ENCODE measurements at regions not wholly inside any gene's neighbourhood (a gene's known extent, or its start where the extent isn't known, plus 50 kb on each side); places are given as distances from the start of the nearest gene placed in this dataset.
A peak's percentile ranks its signal among the peaks of the same experiment; 100 is the strongest.

- TF ChIP-seq MAX (IDR thresholded peaks at IDR 0.05) (no peak), CTCF (IDR thresholded peaks at IDR 0.05; ENCODE audit: control extremely low read depth in 1 of 3, insufficient read depth in 1 of 3, low read depth in 1 of 3, low read length in 3 of 3) (no peak), EGR1 (IDR thresholded peaks at IDR 0.05; ENCODE audit: borderline replicate concordance, low read depth, low read length) (no peak), RBBP5 (IDR thresholded peaks at IDR 0.05; ENCODE audit: borderline replicate concordance, low read depth, low read length) (no peak), NANOG (IDR thresholded peaks at IDR 0.05; ENCODE audit: insufficient read depth, low read depth, low read length, poor library complexity, severe bottlenecking) (no peak), SP4 (IDR thresholded peaks at IDR 0.05; ENCODE audit: low read length) (no peak)
- H3K23me2 ChIP-seq (ENCODE audit: low read depth, low read length): no peaks in the 10 kb centered on the region
These were observed 498.6 kb downstream of the SH2D4B start for GRCh38 chr10:81036257-81036656.

More at GRCh38 chr10:81036257-81036656, 498.6 kb downstream of the SH2D4B start:
- H2AFZ ChIP-seq (ENCODE audit: low read length): 0 out of 2 replicates have a peak overlapping the region, but pooled peaks have one; percentile 21
- H3K27ac ChIP-seq (ENCODE audit: low read depth, low read length): no peak overlapping the region
- ChIA-PET CTCF (ENCODE audit: partially characterized antibody) (no interaction called here), POLR2A (ENCODE audit: partially characterized antibody) (no interaction called here)
- H3K79me2 ChIP-seq (ENCODE audit: control insufficient read depth in 1 of 2, insufficient read depth in 2 of 2, low read length in 2 of 2): no peaks in the 10 kb centered on the region
- 82% methylated on average over 3 of the region's 3 CpGs; no CpG with 5 or more reads in 1 of the 2 experiments for WGBS, 2 experiments (ENCODE audit: extremely low coverage in 1 of 2, insufficient coverage in 1 of 2, insufficient read length in 1 of 2, insufficient replicate concordance in 2 of 2, low coverage in 1 of 2, low lambda C conversion rate in 2 of 2, missing lambda C conversion rate in 1 of 2)
- no peak overlapping the region for H4K5ac ChIP-seq (ENCODE audit: insufficient read length, low read depth, low read length)
- no peak overlapping the region for H2AK5ac ChIP-seq (ENCODE audit: low read depth, low read length)
- DNase-seq (ENCODE audit: low read depth in 1 of 2, low spot score in 2 of 2) (no peak), FAIRE-seq (no peak)
- H3K9me3 ChIP-seq (ENCODE audit: insufficient read depth in 2 of 2, low read depth in 1 of 2, low read length in 1 of 2): no peaks in the 10 kb centered on the region
- H3K4me1 ChIP-seq (replicated peaks in 1 of 4; ENCODE audit: control insufficient read depth in 3 of 4, insufficient read depth in 4 of 4, low read length in 3 of 4): 0 out of 7 replicates have a peak, but pooled peaks cover 0 to under 1% (median 0%) of the 10 kb centered on the region in 4 experiments
- H2BK20ac ChIP-seq (ENCODE audit: low read length): no peak overlapping the region
- H2BK15ac ChIP-seq (ENCODE audit: low read length): no peak overlapping the region
- H3K14ac ChIP-seq (ENCODE audit: insufficient read length): no peak overlapping the region
- H3K9ac ChIP-seq (replicated peaks in 1 of 4; ENCODE audit: extremely low read depth in 1 of 4, low read depth in 3 of 4, low read length in 3 of 4): no peak overlapping the region
- H3K36me3 ChIP-seq (ENCODE audit: control insufficient read depth in 2 of 4, insufficient read depth in 4 of 4, low read length in 3 of 4): no peaks in the 10 kb centered on the region
- no peak overlapping the region for H4K91ac ChIP-seq (replicated peaks; ENCODE audit: insufficient read length, low read length)
- H3K4me2 ChIP-seq (ENCODE audit: insufficient read depth in 1 of 2, low read depth in 2 of 2, low read length in 2 of 2): no peak overlapping the region
- no peak overlapping the region for H2BK120ac ChIP-seq (replicated peaks; ENCODE audit: low read depth, low read length)
- no peak overlapping the region for H3K18ac ChIP-seq (ENCODE audit: extremely low read depth, low read length)
- H3K4ac ChIP-seq (replicated peaks; ENCODE audit: insufficient read length, low read depth, low read length): no peak overlapping the region
- H3K27me3 ChIP-seq (replicated peaks in 1 of 4; ENCODE audit: control insufficient read depth in 3 of 4, extremely low read depth in 1 of 4, insufficient read depth in 3 of 4, low read length in 3 of 4): no peaks in the 10 kb centered on the region
- no peak overlapping the region for H3K23ac ChIP-seq (ENCODE audit: insufficient read length)
- H2BK12ac ChIP-seq (ENCODE audit: low read depth, low read length): no peak overlapping the region
- no peak overlapping the region for H3K56ac ChIP-seq (replicated peaks; ENCODE audit: insufficient read length, low read depth, low read length)
- no peak overlapping the region for H4K8ac ChIP-seq (ENCODE audit: extremely low read depth, insufficient read depth, low read length)
- H2BK5ac ChIP-seq (ENCODE audit: low read depth, low read length): no peak overlapping the region
- no peaks in the 10 kb centered on the region for H3K79me1 ChIP-seq (ENCODE audit: low read depth, low read length)
- no peaks in the 10 kb centered on the region for H4K20me1 ChIP-seq (replicated peaks in 1 of 2; ENCODE audit: control insufficient read depth in 1 of 2, insufficient read depth in 2 of 2, low read length in 2 of 2)
- no peak overlapping the region for H3K4me3 ChIP-seq (ENCODE audit: extremely low read depth in 1 of 4, insufficient read depth in 2 of 4, low read depth in 3 of 4, low read length in 4 of 4)
